ENCODE measurements at regions not wholly inside any gene's neighbourhood (a gene's known extent, or its start where the extent isn't known, plus 50 kb on each side); places are given as distances from the start of the nearest gene placed in this dataset.

DNA sequence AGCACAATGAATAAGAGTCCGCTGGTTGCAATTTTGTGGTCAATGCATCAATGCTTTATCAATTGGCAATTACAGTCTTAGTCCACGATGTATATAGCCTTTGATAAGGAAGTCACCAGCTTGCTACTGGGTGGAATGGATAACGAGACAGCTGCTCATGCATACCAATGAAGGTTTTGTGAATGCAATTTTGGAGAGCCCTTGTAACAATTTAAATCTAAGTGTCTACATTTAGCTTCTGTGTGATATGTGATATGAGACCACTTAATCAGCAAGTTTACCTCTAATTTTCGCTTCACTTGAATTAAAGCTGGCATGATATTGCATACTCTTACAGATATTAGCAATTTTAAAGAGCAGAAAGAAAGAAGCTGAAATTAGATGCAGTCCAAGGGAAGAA lies 543.9 kb downstream of the RNF144B start:
- TF ChIP-seq CEBPB (IDR thresholded peaks at IDR 0.05; ENCODE audit: low read depth, low read length), result no peak
- no peak for TF ChIP-seq RCOR1 (IDR thresholded peaks at IDR 0.05; ENCODE audit: insufficient replicate concordance, low read length)
- no peak for TF ChIP-seq BHLHE40 (IDR thresholded peaks at IDR 0.05; ENCODE audit: low read depth, low read length)
- TF ChIP-seq POLR2A (IDR thresholded peaks at IDR 0.05; ENCODE audit: low read depth, low read length), result no peak
- TF ChIP-seq RAD21 (IDR thresholded peaks at IDR 0.05; ENCODE audit: low read length), result no peak
- TF ChIP-seq, protein P1, sequence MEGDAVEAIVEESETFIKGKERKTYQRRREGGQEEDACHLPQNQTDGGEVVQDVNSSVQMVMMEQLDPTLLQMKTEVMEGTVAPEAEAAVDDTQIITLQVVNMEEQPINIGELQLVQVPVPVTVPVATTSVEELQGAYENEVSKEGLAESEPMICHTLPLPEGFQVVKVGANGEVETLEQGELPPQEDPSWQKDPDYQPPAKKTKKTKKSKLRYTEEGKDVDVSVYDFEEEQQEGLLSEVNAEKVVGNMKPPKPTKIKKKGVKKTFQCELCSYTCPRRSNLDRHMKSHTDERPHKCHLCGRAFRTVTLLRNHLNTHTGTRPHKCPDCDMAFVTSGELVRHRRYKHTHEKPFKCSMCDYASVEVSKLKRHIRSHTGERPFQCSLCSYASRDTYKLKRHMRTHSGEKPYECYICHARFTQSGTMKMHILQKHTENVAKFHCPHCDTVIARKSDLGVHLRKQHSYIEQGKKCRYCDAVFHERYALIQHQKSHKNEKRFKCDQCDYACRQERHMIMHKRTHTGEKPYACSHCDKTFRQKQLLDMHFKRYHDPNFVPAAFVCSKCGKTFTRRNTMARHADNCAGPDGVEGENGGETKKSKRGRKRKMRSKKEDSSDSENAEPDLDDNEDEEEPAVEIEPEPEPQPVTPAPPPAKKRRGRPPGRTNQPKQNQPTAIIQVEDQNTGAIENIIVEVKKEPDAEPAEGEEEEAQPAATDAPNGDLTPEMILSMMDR (conservative IDR thresholded peaks at IDR 0.05; ENCODE audit: low read depth, low read length), result no peak
- TF ChIP-seq, protein P2, sequence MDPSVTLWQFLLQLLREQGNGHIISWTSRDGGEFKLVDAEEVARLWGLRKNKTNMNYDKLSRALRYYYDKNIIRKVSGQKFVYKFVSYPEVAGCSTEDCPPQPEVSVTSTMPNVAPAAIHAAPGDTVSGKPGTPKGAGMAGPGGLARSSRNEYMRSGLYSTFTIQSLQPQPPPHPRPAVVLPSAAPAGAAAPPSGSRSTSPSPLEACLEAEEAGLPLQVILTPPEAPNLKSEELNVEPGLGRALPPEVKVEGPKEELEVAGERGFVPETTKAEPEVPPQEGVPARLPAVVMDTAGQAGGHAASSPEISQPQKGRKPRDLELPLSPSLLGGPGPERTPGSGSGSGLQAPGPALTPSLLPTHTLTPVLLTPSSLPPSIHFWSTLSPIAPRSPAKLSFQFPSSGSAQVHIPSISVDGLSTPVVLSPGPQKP (IDR thresholded peaks at IDR 0.05; ENCODE audit: borderline replicate concordance, low read depth, low read length), result no peak
- TF ChIP-seq, protein P3, sequence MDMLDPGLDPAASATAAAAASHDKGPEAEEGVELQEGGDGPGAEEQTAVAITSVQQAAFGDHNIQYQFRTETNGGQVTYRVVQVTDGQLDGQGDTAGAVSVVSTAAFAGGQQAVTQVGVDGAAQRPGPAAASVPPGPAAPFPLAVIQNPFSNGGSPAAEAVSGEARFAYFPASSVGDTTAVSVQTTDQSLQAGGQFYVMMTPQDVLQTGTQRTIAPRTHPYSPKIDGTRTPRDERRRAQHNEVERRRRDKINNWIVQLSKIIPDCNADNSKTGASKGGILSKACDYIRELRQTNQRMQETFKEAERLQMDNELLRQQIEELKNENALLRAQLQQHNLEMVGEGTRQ (IDR thresholded peaks at IDR 0.05; ENCODE audit: low read depth, low read length), result no peak
- TF ChIP-seq MXI1 (IDR thresholded peaks at IDR 0.05; ENCODE audit: borderline replicate concordance, low read depth, low read length), result no peak
- TF ChIP-seq SMC3 (IDR thresholded peaks at IDR 0.05; ENCODE audit: low read depth, low read length), result no peak
- no peak for TF ChIP-seq CHD1 (IDR thresholded peaks at IDR 0.05; ENCODE audit: low read depth, low read length)

Measured in IMR-90 (cell line).